IMR-90 (cell line): ENCODE measurements at regions not wholly inside any gene's neighbourhood (a gene's known extent, or its start where the extent isn't known, plus 50 kb on each side); places are given as distances from the start of the nearest gene placed in this dataset.

ENCODE experiments used
- ATAC-seq: fragments of 200-7000 bp; cut with Tn5 transposase; 2 replicates; pipeline ENCODE4 v1.9.1; 2020; ENCODE audit warnings: low read depth, mild to moderate bottlenecking, moderate library complexity
- BruUV-seq: library from RNA; stranded (reverse); fragments of 400-500 nt; replicated peaks from 2 replicates; lab custom pipeline; 2021; lab: Mats Ljungman, UMichigan
- CTCF ChIA-PET: fragments of 300-600 bp; formaldehyde crosslinking; extraction: SDS; loops from one replicate; lab custom pipeline; 2021; ENCODE audit warnings: antibody characterized with exemption; lab: Yijun Ruan, JAX
- POLR2A ChIA-PET: fragments of 300-600 bp; sonication (Branson Sonifier 250); formaldehyde crosslinking; loops from one replicate; lab custom pipeline; 2022; ENCODE audit warnings: antibody characterized with exemption; ENCODE audit not compliant: unreplicated experiment; lab: Charles Lee
- DNase-seq: peaks from one replicate; pipeline ENCODE4 v3.0.0; 2013
- H2AFZ ChIP-seq: replicated peaks from 2 replicates; pipeline ENCODE3; 2013; ENCODE audit warnings: low read length, mild to moderate bottlenecking; ENCODE audit not compliant: poor library complexity
- H2AK5ac ChIP-seq: 2 replicates; pipeline ENCODE4 v1.6.1; 2013; ENCODE audit warnings: low read depth, low read length, inconsistent platforms
- H2AK9ac ChIP-seq: replicated peaks from 2 replicates; pipeline ENCODE3; 2013; ENCODE audit warnings: mild to moderate bottlenecking, low read depth, low read length, moderate library complexity; ENCODE audit not compliant: poor library complexity
- H2BK120ac ChIP-seq: 2 replicates; pipeline ENCODE4 v1.6.1; 2013; ENCODE audit warnings: low read depth, low read length, inconsistent platforms
- H2BK15ac ChIP-seq: 3 replicates; pipeline ENCODE4 v1.6.1; 2013; ENCODE audit warnings: low read depth, low read length, inconsistent platforms
- H2BK20ac ChIP-seq: 2 replicates; pipeline ENCODE4 v1.6.1; 2013; ENCODE audit warnings: low read depth, mild to moderate bottlenecking, inconsistent platforms, low read length, moderate library complexity
- H2BK5ac ChIP-seq: 2 replicates; pipeline ENCODE4 v1.6.1; 2013; ENCODE audit warnings: mild to moderate bottlenecking, low read depth, low read length, inconsistent platforms; ENCODE audit not compliant: poor library complexity, severe bottlenecking
- H3K14ac ChIP-seq: replicated peaks from 2 replicates; pipeline ENCODE4 v1.6.1; 2013; ENCODE audit warnings: low read depth, low read length, inconsistent platforms
- H3K18ac ChIP-seq: 2 replicates; pipeline ENCODE4 v1.6.1; 2013; ENCODE audit warnings: low read depth, low read length, control low read depth
- H3K23ac ChIP-seq: 2 replicates; pipeline ENCODE4 v1.6.1; 2013; ENCODE audit warnings: low read depth, low read length, inconsistent platforms
- H3K27ac ChIP-seq: 2 replicates; pipeline ENCODE4 v1.5.1; 2013; ENCODE audit warnings: mild to moderate bottlenecking, control low read depth, low read length; ENCODE audit not compliant: insufficient read depth
- H3K27me3 ChIP-seq: 2 replicates; pipeline ENCODE4 v1.6.1; 2013; ENCODE audit warnings: low read length; ENCODE audit not compliant: control insufficient read depth, insufficient read depth
- H3K36me3 ChIP-seq: 2 replicates; pipeline ENCODE4 v1.6.1; 2013; ENCODE audit warnings: low read length, mixed read lengths; ENCODE audit not compliant: control insufficient read depth, insufficient read depth
- H3K4ac ChIP-seq: 2 replicates; pipeline ENCODE4 v1.6.1; 2013; ENCODE audit warnings: low read depth, low read length, inconsistent platforms
- H3K4me1 ChIP-seq: 2 replicates; pipeline ENCODE4 v1.6.1; 2013; ENCODE audit warnings: low read length, mixed read lengths; ENCODE audit not compliant: control insufficient read depth, insufficient read depth
- H3K4me2 ChIP-seq: 2 replicates; pipeline ENCODE4 v1.6.1; 2013; ENCODE audit warnings: low read depth, mild to moderate bottlenecking, control low read depth, low read length, moderate library complexity
- H3K4me3 ChIP-seq: 2 replicates; pipeline ENCODE4 v1.5.1; 2013; ENCODE audit warnings: low read depth, mild to moderate bottlenecking, control low read depth, low read length, moderate library complexity; ENCODE audit not compliant: insufficient read depth
- H3K56ac ChIP-seq: 2 replicates; pipeline ENCODE4 v1.6.1; 2013; ENCODE audit warnings: low read length, inconsistent platforms; ENCODE audit not compliant: insufficient read depth; ENCODE audit errors: extremely low read depth
- H3K79me1 ChIP-seq, 2 experiments: 2 replicates each; pipeline ENCODE4 v1.6.1; 2013; ENCODE audit warnings: low read length in 2 of 2, inconsistent platforms in 1 of 2, low read depth in 1 of 2
- H3K9ac ChIP-seq: 2 replicates; pipeline ENCODE4 v1.6.1; 2013; ENCODE audit warnings: low read depth, low read length, control low read depth
- H3K9me1 ChIP-seq: 2 replicates; pipeline ENCODE4 v1.6.1; 2013; ENCODE audit warnings: low read length, inconsistent platforms; ENCODE audit not compliant: insufficient read depth
- H3K9me3 ChIP-seq: 2 replicates; pipeline ENCODE4 v1.6.1; 2013; ENCODE audit warnings: low read length; ENCODE audit not compliant: control insufficient read depth, insufficient read depth
- H4K20me1 ChIP-seq: 2 replicates; pipeline ENCODE4 v1.6.1; 2013; ENCODE audit warnings: low read length, inconsistent platforms; ENCODE audit not compliant: insufficient read depth
- H4K5ac ChIP-seq: 2 replicates; pipeline ENCODE4 v1.6.1; 2013; ENCODE audit warnings: mild to moderate bottlenecking, low read depth, low read length, control low read depth
- H4K8ac ChIP-seq, 2 experiments: 2 replicates each; pipeline ENCODE4 v1.6.1; 2013; ENCODE audit warnings: low read depth in 2 of 2, low read length in 2 of 2, control low read depth in 1 of 2, inconsistent platforms in 1 of 2
- H4K91ac ChIP-seq: 2 replicates; pipeline ENCODE4 v1.6.1; 2013; ENCODE audit warnings: low read depth, low read length, inconsistent platforms; ENCODE audit not compliant: insufficient read depth
- BHLHE40 ChIP-seq: fragments of 150-350 bp; IDR thresholded peaks from 2 replicates; pipeline ENCODE4 v1.6.1; 2016; ENCODE audit warnings: mild to moderate bottlenecking, low read depth, low read length
- CEBPB ChIP-seq: IDR thresholded peaks from 2 replicates; pipeline ENCODE4 v1.6.1; 2012; ENCODE audit warnings: low read depth, low read length, improper control_type of control experiment
- CHD1 ChIP-seq: IDR thresholded peaks from 2 replicates; pipeline ENCODE4 v1.6.1; 2012; ENCODE audit warnings: low read depth, low read length, improper control_type of control experiment
- ELK1 ChIP-seq: fragments of 150-350 bp; IDR thresholded peaks from 2 replicates; pipeline ENCODE4 v1.6.1; 2016; ENCODE audit warnings: low read depth, mild to moderate bottlenecking, low read length, moderate library complexity, borderline replicate concordance
- FOS ChIP-seq: fragments of 150-350 bp; IDR thresholded peaks from 2 replicates; pipeline ENCODE4 v1.6.1; 2016; ENCODE audit warnings: low read depth, low read length
- MAFK ChIP-seq: IDR thresholded peaks from 2 replicates; pipeline ENCODE4 v1.6.1; 2012; ENCODE audit warnings: low read depth, low read length, improper control_type of control experiment
- MXI1 ChIP-seq: IDR thresholded peaks from 2 replicates; pipeline ENCODE4 v1.6.1; 2012; ENCODE audit warnings: low read depth, mild to moderate bottlenecking, low read length, moderate library complexity, borderline replicate concordance
- NFE2L2 ChIP-seq: fragments of 150-350 bp; IDR thresholded peaks from 2 replicates; pipeline ENCODE4 v1.6.1; 2016; ENCODE audit warnings: low read depth, mild to moderate bottlenecking, low read length
- POLR2A ChIP-seq: IDR thresholded peaks from 2 replicates; pipeline ENCODE4 v1.6.1; 2012; ENCODE audit warnings: mild to moderate bottlenecking, low read depth, low read length
- RAD21 ChIP-seq: IDR thresholded peaks from 2 replicates; pipeline ENCODE4 v1.6.1; 2012; ENCODE audit warnings: low read length, improper control_type of control experiment
- RCOR1 ChIP-seq: IDR thresholded peaks from 2 replicates; pipeline ENCODE4 v1.6.1; 2012; ENCODE audit warnings: mild to moderate bottlenecking, low read length, improper control_type of control experiment; ENCODE audit not compliant: insufficient replicate concordance
- RFX5 ChIP-seq: IDR thresholded peaks from 2 replicates; pipeline ENCODE4 v1.8.0; 2012; ENCODE audit warnings: low read depth, mild to moderate bottlenecking, low read length, moderate library complexity
- SMC3 ChIP-seq: fragments of 150-350 bp; IDR thresholded peaks from 2 replicates; pipeline ENCODE4 v1.6.1; 2016; ENCODE audit warnings: low read depth, mild to moderate bottlenecking, antibody characterized with exemption, low read length, moderate library complexity
- USF2 ChIP-seq: fragments of 150-350 bp; IDR thresholded peaks from 2 replicates; pipeline ENCODE4 v1.6.1; 2017; ENCODE audit warnings: mild to moderate bottlenecking, antibody characterized with exemption, low read length, low read depth
- WGBS, 2 experiments: methylation state at CpG; one replicate each; pipeline versions ENCODE4 v1.1.5 to v1.1.7; 2013; ENCODE audit warnings: missing lambda C conversion rate in 2 of 2; ENCODE audit not compliant: insufficient read length in 1 of 2; ENCODE audit errors: extremely low coverage in 2 of 2; 5-methylcytosine and 5-hydroxymethylcytosine counted together
- dilution Hi-C: fragments of 300-500 bp; cut with HindIII; formaldehyde crosslinking; loops from one replicate; pipeline ENCODE4 v1.14.3; 2018; ENCODE audit warnings: low sequenced_read_pairs; ENCODE audit not compliant: unreplicated experiment
- in situ Hi-C: fragments of 300-500 bp; cut with MboI; formaldehyde crosslinking; loops from 3 replicates; pipeline ENCODE4 v1.14.3; 2019; ENCODE audit warnings: low sequenced_read_pairs, inconsistent platforms, mixed read lengths
- intact Hi-C: fragments of 100-400 bp; cut with micrococcal nuclease; formaldehyde crosslinking; loops from 2 replicates; pipeline ENCODE4 v1.10.0; 2022

- H4K20me1 ChIP-seq, result no peaks in the 10 kb centered on the region
- H3K14ac ChIP-seq, result no peak overlapping the region
- POLR2A ChIA-PET, result no interaction called here
- no peaks in the 10 kb centered on the region for H3K9me1 ChIP-seq
- no peak overlapping the region for H2BK15ac ChIP-seq
- H3K4ac ChIP-seq, result no peak overlapping the region
- no peak for TF ChIP-seq POLR2A
- no peak for TF ChIP-seq MAFK
- TF ChIP-seq ELK1, result no peak
- TF ChIP-seq BHLHE40, result no peak
- no peak for TF ChIP-seq RCOR1
- no peak for TF ChIP-seq FOS
- no peak for TF ChIP-seq CHD1
- no peak for TF ChIP-seq SMC3
- no peak for TF ChIP-seq NFE2L2
- no peak for TF ChIP-seq RFX5
- no peak for TF ChIP-seq USF2
- no peak for TF ChIP-seq RAD21
- TF ChIP-seq CEBPB, result no peak
- no peak for TF ChIP-seq MXI1
- H3K18ac ChIP-seq, result no peak overlapping the region
- H4K91ac ChIP-seq, result no peak overlapping the region
- intact Hi-C loops, result loop anchor here (2.0 to 5.0 kb wide), 3 partner anchors 76 to 217 kb away; partner anchors contain the start of gene ROCK1
- no peak overlapping the region for H4K8ac ChIP-seq
- no TSS peak for BruUV-seq
- H3K4me3 ChIP-seq, result no peak overlapping the region
- no peak for ATAC-seq
- H4K5ac ChIP-seq, result no peak overlapping the region
- DNase-seq, result no peak
- no peaks in the 10 kb centered on the region for H3K79me1 ChIP-seq
- H2AFZ ChIP-seq, result no peak overlapping the region
- 60% methylated on average over 1 of the region's 4 CpGs; no CpG with 5 or more reads in 1 of the 2 experiments for WGBS, 2 experiments
- CTCF ChIA-PET, result interaction anchor here (0.8 kb wide), 1 partner anchor 8 kb away, joined by 3 read pairs; no protein-coding TSS in a partner anchor
- H3K36me3 ChIP-seq, result no peaks in the 10 kb centered on the region
- H3K9ac ChIP-seq, result no peak overlapping the region
- H3K27ac ChIP-seq, result no peak overlapping the region
- H3K27me3 ChIP-seq, result peaks cover 10% of the 10 kb centered on the region; the same call in 1 of the 2 replicates
- H2AK5ac ChIP-seq, result no peak overlapping the region
- H2AK9ac ChIP-seq, result no peak overlapping the region
- no peak overlapping the region for H3K4me2 ChIP-seq
- in situ Hi-C loops, result no loop called here
- dilution Hi-C loops, result no loop called here
- H2BK120ac ChIP-seq, result no peak overlapping the region
- no peak overlapping the region for H3K23ac ChIP-seq
- no peaks in the 10 kb centered on the region for H3K4me1 ChIP-seq
- no peak overlapping the region for H2BK20ac ChIP-seq
- no peaks in the 10 kb centered on the region for H3K9me3 ChIP-seq
- H3K56ac ChIP-seq, result no peak overlapping the region
- H2BK5ac ChIP-seq, result no peak overlapping the region
Observed at GRCh38 chr18:21187886-21188285, 54.1 kb upstream of the GREB1L start.
